H1 (cell line): ENCODE measurements at regions not wholly inside any gene's neighbourhood (a gene's known extent, or its start where the extent isn't known, plus 50 kb on each side); places are given as distances from the start of the nearest gene placed in this dataset.

Source experiments
- EP300 ChIP-seq, 2 experiments: IDR thresholded peaks; 1 replicate in 1 of 2; 2 replicates in 1 of 2; pipeline ENCODE4 v1.6.1; 2011 to 2012; ENCODE audit warnings: low read depth in 2 of 2, low read length in 2 of 2, mild to moderate bottlenecking in 2 of 2, borderline replicate concordance in 1 of 2, inconsistent platforms in 1 of 2, moderate library complexity in 1 of 2
- GTF2F1 ChIP-seq: IDR thresholded peaks from 2 replicates; pipeline ENCODE4 v1.6.1; 2012; ENCODE audit warnings: low read depth, low read length, improper control_type of control experiment, borderline replicate concordance
- JUND ChIP-seq: IDR thresholded peaks from 2 replicates; pipeline ENCODE4 v1.6.1; 2011; ENCODE audit warnings: mild to moderate bottlenecking, improper control_type of control experiment, low read length
- SP1 ChIP-seq: IDR thresholded peaks from 2 replicates; pipeline ENCODE4 v1.6.1; 2011; ENCODE audit warnings: low read depth, low read length
- TF ChIP-seq, protein P1 (sequence below), 3 experiments: IDR thresholded peaks; 1 replicate in 2 of 3; 2 replicates in 1 of 3; pipeline versions ENCODE4 v1.5.1 to v1.6.1; 2011; ENCODE audit warnings: low read length in 3 of 3, mild to moderate bottlenecking in 3 of 3, inconsistent platforms in 2 of 3, low read depth in 1 of 3, moderate library complexity in 1 of 3; ENCODE audit not compliant: insufficient read depth in 1 of 3; ENCODE audit errors: control extremely low read depth in 1 of 3
- TF ChIP-seq, protein P2 (sequence below): IDR thresholded peaks from 2 replicates; pipeline ENCODE4 v1.6.1; 2011; ENCODE audit warnings: low read length, improper control_type of control experiment

DNA sequence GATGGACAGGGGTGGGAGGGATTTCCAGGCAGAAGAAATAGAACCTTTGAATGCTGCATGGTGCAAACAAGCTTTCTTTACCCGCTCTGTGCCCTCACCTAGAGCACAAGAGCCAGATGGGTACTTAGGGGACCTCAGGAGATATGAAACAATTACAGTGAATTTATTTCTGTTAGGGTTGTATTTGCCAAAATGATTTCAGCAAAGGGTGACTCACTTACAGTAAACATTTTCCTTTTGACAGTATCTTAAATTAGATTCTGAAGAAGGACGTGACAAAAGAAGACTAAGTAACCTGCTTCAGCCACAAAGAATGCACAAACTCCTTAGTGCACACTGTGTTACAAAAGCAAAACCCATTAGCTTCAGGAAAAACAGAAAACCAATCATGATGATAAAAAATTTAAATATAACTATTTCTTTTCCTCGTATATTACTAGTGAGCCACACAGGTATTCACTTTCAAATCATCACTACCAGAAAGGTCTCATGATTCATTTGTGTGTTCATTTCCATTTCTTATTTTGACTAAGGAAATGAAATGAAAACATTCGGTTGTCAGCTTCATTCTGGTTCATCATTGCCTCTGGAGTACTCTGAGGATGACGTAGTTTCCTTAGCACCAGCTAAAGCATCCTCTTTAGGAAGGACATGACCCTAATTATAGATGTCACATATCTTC, 158.8 kb downstream of the NHLRC3 start:
- TF ChIP-seq, protein P1, sequence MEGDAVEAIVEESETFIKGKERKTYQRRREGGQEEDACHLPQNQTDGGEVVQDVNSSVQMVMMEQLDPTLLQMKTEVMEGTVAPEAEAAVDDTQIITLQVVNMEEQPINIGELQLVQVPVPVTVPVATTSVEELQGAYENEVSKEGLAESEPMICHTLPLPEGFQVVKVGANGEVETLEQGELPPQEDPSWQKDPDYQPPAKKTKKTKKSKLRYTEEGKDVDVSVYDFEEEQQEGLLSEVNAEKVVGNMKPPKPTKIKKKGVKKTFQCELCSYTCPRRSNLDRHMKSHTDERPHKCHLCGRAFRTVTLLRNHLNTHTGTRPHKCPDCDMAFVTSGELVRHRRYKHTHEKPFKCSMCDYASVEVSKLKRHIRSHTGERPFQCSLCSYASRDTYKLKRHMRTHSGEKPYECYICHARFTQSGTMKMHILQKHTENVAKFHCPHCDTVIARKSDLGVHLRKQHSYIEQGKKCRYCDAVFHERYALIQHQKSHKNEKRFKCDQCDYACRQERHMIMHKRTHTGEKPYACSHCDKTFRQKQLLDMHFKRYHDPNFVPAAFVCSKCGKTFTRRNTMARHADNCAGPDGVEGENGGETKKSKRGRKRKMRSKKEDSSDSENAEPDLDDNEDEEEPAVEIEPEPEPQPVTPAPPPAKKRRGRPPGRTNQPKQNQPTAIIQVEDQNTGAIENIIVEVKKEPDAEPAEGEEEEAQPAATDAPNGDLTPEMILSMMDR (IDR thresholded peaks at IDR 0.05; ENCODE audit: control extremely low read depth in 1 of 3, insufficient read depth in 1 of 3, low read depth in 1 of 3, low read length in 3 of 3), result no peak
- TF ChIP-seq, protein P2, sequence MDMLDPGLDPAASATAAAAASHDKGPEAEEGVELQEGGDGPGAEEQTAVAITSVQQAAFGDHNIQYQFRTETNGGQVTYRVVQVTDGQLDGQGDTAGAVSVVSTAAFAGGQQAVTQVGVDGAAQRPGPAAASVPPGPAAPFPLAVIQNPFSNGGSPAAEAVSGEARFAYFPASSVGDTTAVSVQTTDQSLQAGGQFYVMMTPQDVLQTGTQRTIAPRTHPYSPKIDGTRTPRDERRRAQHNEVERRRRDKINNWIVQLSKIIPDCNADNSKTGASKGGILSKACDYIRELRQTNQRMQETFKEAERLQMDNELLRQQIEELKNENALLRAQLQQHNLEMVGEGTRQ, result no peak
- TF ChIP-seq SP1 (no peak), JUND (no peak), EP300 (IDR thresholded peaks at IDR 0.05; ENCODE audit: borderline replicate concordance in 1 of 2, low read depth in 2 of 2, low read length in 2 of 2) (no peak), GTF2F1 (no peak)
